ENCODE measurements at regions not wholly inside any gene's neighbourhood (a gene's known extent, or its start where the extent isn't known, plus 50 kb on each side); places are given as distances from the start of the nearest gene placed in this dataset.

GRCh38 chr4:138650929-138651448 lies 364.6 kb upstream of the NOCT start:
- no peak for TF ChIP-seq GATA3 (IDR thresholded peaks at IDR 0.05; ENCODE audit: low read depth, low read length)
- no peak for TF ChIP-seq GATA2 (IDR thresholded peaks at IDR 0.05; ENCODE audit: low read depth, low read length)

Data from SH-SY5Y (cell line).